ENCODE measurements at regions not wholly inside any gene's neighbourhood (a gene's known extent, or its start where the extent isn't known, plus 50 kb on each side); places are given as distances from the start of the nearest gene placed in this dataset.

- no peak for TF ChIP-seq CTCF (IDR thresholded peaks at IDR 0.05)
- TF ChIP-seq POLR2A (IDR thresholded peaks at IDR 0.05) = no peak
Measured at GRCh38 chr3:23741036-23741706, 64.6 kb upstream of the UBE2E1 start.
